SK-N-MC (cell line): ENCODE measurements at regions not wholly inside any gene's neighbourhood (a gene's known extent, or its start where the extent isn't known, plus 50 kb on each side); places are given as distances from the start of the nearest gene placed in this dataset.
"Not testable (repeated sequence)": the region's sequence is repeated elsewhere in the genome, so short reads cannot be mapped to it uniquely, and the experiment has no call there.

Source experiments
- DNase-seq: peaks from one replicate; pipeline ENCODE4 v3.0.0-alpha.2; 2011; ENCODE audit warnings: low read depth, low spot score
- H3K27ac ChIP-seq: fragments of 200-600 bp; sonication (generic); 2 replicates; pipeline ENCODE4 v1.5.1; 2016; ENCODE audit warnings: mixed run types
- H3K36me3 ChIP-seq: fragments of 200-600 bp; sonication (generic); 2 replicates; pipeline ENCODE4 v1.6.1; 2017; ENCODE audit warnings: antibody characterized with exemption, low read length, mixed read lengths; ENCODE audit not compliant: insufficient read depth
- H3K4me3 ChIP-seq: fragments of 200-600 bp; sonication (generic); 2 replicates; pipeline ENCODE4 v1.5.1; 2016
- H3K9ac ChIP-seq: fragments of 200-600 bp; sonication (generic); 2 replicates; pipeline ENCODE4 v1.8.0; 2017; ENCODE audit warnings: mixed run types, mixed read lengths; ENCODE audit not compliant: insufficient read length
- H3K9me3 ChIP-seq: fragments of 200-600 bp; sonication (generic); 2 replicates; pipeline ENCODE4 v1.6.1; 2017; ENCODE audit warnings: low read depth, mild to moderate bottlenecking, antibody characterized with exemption, low read length, moderate library complexity, mixed read lengths
- EZH2 ChIP-seq: fragments of 200-600 bp; sonication (generic); IDR thresholded peaks from one replicate; pipeline ENCODE4 v1.6.1; 2017; ENCODE audit warnings: antibody characterized with exemption
- FOXP2 ChIP-seq: optimal IDR thresholded peaks from 2 replicates; pipeline ENCODE3; 2011; ENCODE audit warnings: mild to moderate bottlenecking, moderate library complexity; ENCODE audit not compliant: insufficient read depth; ENCODE audit errors: extremely low read length, control extremely low read depth
- POLR2AphosphoS5 ChIP-seq: IDR thresholded peaks from 2 replicates; pipeline ENCODE4 v1.6.1; 2012; ENCODE audit warnings: mild to moderate bottlenecking, low read depth, low read length, borderline replicate concordance

GRCh38 chr18:68409576-68409975, 305.3 kb downstream of the TMX3 start:
- no peaks in the 10 kb centered on the region for H3K9me3 ChIP-seq
- H3K27ac ChIP-seq: no peak overlapping the region

GRCh38 chr18:68406761-68407160, 308.1 kb downstream of the TMX3 start:
- Histone ChIP-seq H3K36me3 (no peaks in the 10 kb centered on the region), H3K27ac (no peak overlapping the region), H3K9me3 (no peaks in the 10 kb centered on the region), H3K4me3 (no peak overlapping the region), H3K9ac (no peak overlapping the region)
- DNase-seq: no peak
- no peak for TF ChIP-seq POLR2AphosphoS5
- no peak for TF ChIP-seq EZH2
- TF ChIP-seq FOXP2: no peak

More at GRCh38 chr18:68409576-68409975, 305.3 kb downstream of the TMX3 start:
- no peaks in the 10 kb centered on the region for H3K36me3 ChIP-seq
- TF ChIP-seq EZH2 (no peak), POLR2AphosphoS5 (no peak), FOXP2 (no peak)
- no peak overlapping the region for H3K9ac ChIP-seq
- no peak overlapping the region for H3K4me3 ChIP-seq
- no peak for DNase-seq

- no peak for DNase-seq
- H3K4me3 ChIP-seq: no peak overlapping the region
- no peaks in the 10 kb centered on the region for H3K9me3 ChIP-seq
- H3K9ac ChIP-seq: no peak overlapping the region
- no peaks in the 10 kb centered on the region for H3K36me3 ChIP-seq
- TF ChIP-seq EZH2 (no peak), FOXP2 (no peak), POLR2AphosphoS5 (no peak)
- H3K27ac ChIP-seq: no peak overlapping the region
These were observed 312.1 kb downstream of the TMX3 start for GRCh38 chr18:68402784-68403183.

GRCh38 chr18:68400889-68401288, 314.0 kb downstream of the TMX3 start:
- no peaks in the 10 kb centered on the region for H3K36me3 ChIP-seq
- no peaks in the 10 kb centered on the region for H3K9me3 ChIP-seq
- no peak overlapping the region for H3K9ac ChIP-seq
- H3K4me3 ChIP-seq: no peak overlapping the region
- no peak for TF ChIP-seq POLR2AphosphoS5
- no peak for TF ChIP-seq EZH2
- no peak for TF ChIP-seq FOXP2
- DNase-seq: no peak
- H3K27ac ChIP-seq: no peak overlapping the region

GRCh38 chr18:68399721-68400120, 315.2 kb downstream of the TMX3 start:
- no peak overlapping the region for H3K27ac ChIP-seq
- H3K36me3 ChIP-seq: no peaks in the 10 kb centered on the region
- H3K9ac ChIP-seq: no peak overlapping the region
- TF ChIP-seq EZH2: no peak
- TF ChIP-seq POLR2AphosphoS5: no peak
- no peak for TF ChIP-seq FOXP2
- DNase-seq: no peak
- no peaks in the 10 kb centered on the region for H3K9me3 ChIP-seq
- H3K4me3 ChIP-seq: no peak overlapping the region

GRCh38 chr18:68397241-68398035, 317.5 kb downstream of the TMX3 start:
- Histone ChIP-seq H3K9ac (no peak overlapping the region), H3K27ac (no peak overlapping the region)
- TF ChIP-seq EZH2 (no peak), POLR2AphosphoS5 (no peak), FOXP2 (no peak)

GRCh38 chr18:68394705-68395104, 320.2 kb downstream of the TMX3 start:
- Histone ChIP-seq H3K9me3 (no peaks in the 10 kb centered on the region), H3K9ac (no peak overlapping the region), H3K27ac (no peak overlapping the region), H3K4me3 (no peak overlapping the region), H3K36me3 (no peaks in the 10 kb centered on the region)
- no peak for DNase-seq
- TF ChIP-seq EZH2 (no peak), POLR2AphosphoS5 (no peak), FOXP2 (no peak)

More at GRCh38 chr18:68397241-68398035, 317.5 kb downstream of the TMX3 start:
- DNase-seq: no peak
- H3K36me3 ChIP-seq: no peaks in the 10 kb centered on the region
- H3K9me3 ChIP-seq: no peaks in the 10 kb centered on the region
- H3K4me3 ChIP-seq: no peak overlapping the region

- TF ChIP-seq FOXP2: no peak
- no peak for TF ChIP-seq POLR2AphosphoS5
- no peak for TF ChIP-seq EZH2
- no peak overlapping the region for H3K4me3 ChIP-seq
- no peak overlapping the region for H3K9ac ChIP-seq
These were observed 323.1 kb downstream of the TMX3 start for GRCh38 chr18:68391801-68392200.

GRCh38 chr18:68387246-68387645, 327.7 kb downstream of the TMX3 start:
- TF ChIP-seq POLR2AphosphoS5 (no peak), EZH2 (no peak), FOXP2 (no peak)
- DNase-seq: no peak
- no peaks in the 10 kb centered on the region for H3K36me3 ChIP-seq

More at GRCh38 chr18:68391801-68392200, 323.1 kb downstream of the TMX3 start:
- no peak for DNase-seq
- Histone ChIP-seq H3K9me3 (no peaks in the 10 kb centered on the region), H3K36me3 (no peaks in the 10 kb centered on the region), H3K27ac (no peak overlapping the region)

GRCh38 chr18:68383979-68384378, 330.9 kb downstream of the TMX3 start:
- not testable (repeated sequence) for H3K27ac ChIP-seq

More at GRCh38 chr18:68387246-68387645, 327.7 kb downstream of the TMX3 start:
- Histone ChIP-seq H3K9me3 (no peaks in the 10 kb centered on the region), H3K27ac (no peak overlapping the region), H3K4me3 (no peak overlapping the region), H3K9ac (no peak overlapping the region)

More at GRCh38 chr18:68383979-68384378, 330.9 kb downstream of the TMX3 start:
- H3K9me3 ChIP-seq, H3K36me3 ChIP-seq, H3K4me3 ChIP-seq, H3K9ac ChIP-seq, DNase-seq: not testable (repeated sequence)
